IPS-18c (cell line): ENCODE measurements at regions not wholly inside any gene's neighbourhood (a gene's known extent, or its start where the extent isn't known, plus 50 kb on each side); places are given as distances from the start of the nearest gene placed in this dataset.
"Not testable (repeated sequence)": the region's sequence is repeated elsewhere in the genome, so short reads cannot be mapped to it uniquely, and the experiment has no call there.

Experiments used
- H3K4me3 ChIP-seq: 2 replicates; pipeline ENCODE4 v1.7.0; 2013; ENCODE audit warnings: low read depth, mild to moderate bottlenecking, low read length, moderate library complexity; ENCODE audit not compliant: insufficient read depth
- H3K9me3 ChIP-seq: one replicate; pipeline ENCODE4 v1.6.1; 2013; ENCODE audit warnings: mild to moderate bottlenecking, low read length, moderate library complexity; ENCODE audit not compliant: control insufficient read depth, insufficient read depth

- H3K4me3 ChIP-seq, result no peak overlapping the region
- no peaks in the 10 kb centered on the region for H3K9me3 ChIP-seq
Observed at GRCh38 chr11:36744375-36745168, 146.5 kb upstream of the RAG2 start.

DNA sequence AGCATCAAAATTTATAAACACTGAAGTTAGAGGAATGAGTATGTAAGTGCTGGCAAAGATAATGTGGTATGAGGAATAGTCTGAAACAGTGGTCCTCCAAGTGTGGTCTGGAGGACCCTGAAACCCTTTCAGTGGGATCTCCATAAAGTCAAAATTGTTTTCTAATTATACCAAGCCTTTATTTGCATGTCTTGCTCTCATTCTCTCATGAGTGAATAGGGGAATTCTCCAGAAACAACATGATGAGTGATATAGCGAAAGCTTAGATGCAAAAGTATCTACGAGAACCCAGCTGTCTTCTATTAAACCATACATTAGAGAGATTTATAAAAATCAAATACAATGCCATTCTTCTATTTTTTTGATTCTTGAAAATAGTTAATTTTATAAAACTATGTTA, 145.0 kb upstream of the RAG2 start:
- no peak overlapping the region for H3K4me3 ChIP-seq
- no peaks in the 10 kb centered on the region for H3K9me3 ChIP-seq

GRCh38 chr11:36741515-36741914, 143.5 kb upstream of the RAG2 start:
- H3K4me3 ChIP-seq, result no peak overlapping the region
- H3K9me3 ChIP-seq, result no peaks in the 10 kb centered on the region

DNA sequence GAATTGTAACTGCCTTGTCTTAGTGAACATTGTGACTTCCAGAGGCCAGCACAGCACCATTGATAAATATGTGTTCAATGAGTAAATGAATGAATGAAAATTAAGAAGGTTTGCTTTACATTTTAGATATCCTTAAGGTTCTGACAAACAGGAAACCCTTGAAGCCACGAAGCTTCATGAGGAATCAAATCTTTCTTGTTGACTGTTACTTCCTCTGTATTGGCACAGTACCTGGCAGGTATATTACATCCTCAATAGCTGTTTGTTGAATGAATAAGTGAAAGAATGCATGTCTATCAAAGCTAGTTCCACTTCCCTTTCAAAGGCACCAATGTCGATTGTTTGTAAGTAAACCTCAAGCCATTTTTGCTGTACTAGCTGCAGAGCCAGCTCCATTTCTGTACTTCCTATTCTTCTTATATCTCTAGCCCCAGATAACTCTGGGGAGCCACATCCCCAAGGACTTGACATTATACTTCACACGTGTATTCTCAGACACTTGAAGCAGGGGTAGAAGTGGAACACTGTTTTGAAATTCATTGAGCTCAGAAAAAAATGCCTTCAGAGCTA, 140.3 kb upstream of the RAG2 start:
- Histone ChIP-seq H3K4me3 (no peak overlapping the region), H3K9me3 (no peaks in the 10 kb centered on the region)

- no peaks in the 10 kb centered on the region for H3K9me3 ChIP-seq
- H3K4me3 ChIP-seq, result no peak overlapping the region
Observed at GRCh38 chr11:36736103-36736502, 138.1 kb upstream of the RAG2 start.

GRCh38 chr11:36733721-36734120, 135.7 kb upstream of the RAG2 start:
- H3K4me3 ChIP-seq, H3K9me3 ChIP-seq: not testable (repeated sequence)

DNA sequence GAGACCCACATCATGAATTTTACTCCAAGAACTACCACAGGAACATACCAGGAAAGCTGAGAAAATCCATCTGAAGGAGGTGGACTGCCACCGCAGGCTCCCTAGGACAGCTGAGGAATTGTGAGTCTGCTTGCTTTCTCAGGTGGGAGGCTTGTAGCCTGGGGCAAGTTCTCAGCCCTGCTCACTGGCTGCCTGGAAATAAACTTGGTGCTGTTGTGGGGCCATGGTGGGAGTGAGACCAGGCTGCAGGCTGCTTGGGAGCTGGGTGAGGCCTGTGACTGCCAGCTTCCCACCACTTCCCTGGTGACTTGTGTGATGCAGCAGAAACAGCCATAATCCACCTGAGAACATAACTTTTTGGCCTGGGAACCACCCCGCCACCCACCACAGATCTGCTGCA, 132.7 kb upstream of the RAG2 start:
- Histone ChIP-seq H3K9me3 (no peaks in the 10 kb centered on the region), H3K4me3 (no peak overlapping the region)

DNA sequence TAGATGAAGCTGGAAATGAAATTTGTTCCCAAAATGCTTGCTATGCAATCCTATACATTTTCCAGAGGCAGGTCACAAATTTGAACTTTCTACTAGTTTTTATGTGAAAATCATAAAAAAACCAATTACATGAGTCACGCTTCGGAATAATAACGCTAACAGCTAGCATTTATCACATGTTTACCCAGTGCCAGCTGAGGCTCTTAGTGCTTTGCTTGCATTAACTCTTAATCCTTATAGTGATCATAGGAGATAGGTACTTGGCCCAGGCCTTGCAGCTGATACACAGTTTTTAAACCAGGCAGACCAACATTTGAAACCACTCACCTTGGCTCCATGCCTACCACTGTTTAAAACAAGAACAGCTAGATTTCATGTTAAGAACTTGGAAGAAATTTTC, 131.8 kb upstream of the RAG2 start:
- no peak overlapping the region for H3K4me3 ChIP-seq

DNA sequence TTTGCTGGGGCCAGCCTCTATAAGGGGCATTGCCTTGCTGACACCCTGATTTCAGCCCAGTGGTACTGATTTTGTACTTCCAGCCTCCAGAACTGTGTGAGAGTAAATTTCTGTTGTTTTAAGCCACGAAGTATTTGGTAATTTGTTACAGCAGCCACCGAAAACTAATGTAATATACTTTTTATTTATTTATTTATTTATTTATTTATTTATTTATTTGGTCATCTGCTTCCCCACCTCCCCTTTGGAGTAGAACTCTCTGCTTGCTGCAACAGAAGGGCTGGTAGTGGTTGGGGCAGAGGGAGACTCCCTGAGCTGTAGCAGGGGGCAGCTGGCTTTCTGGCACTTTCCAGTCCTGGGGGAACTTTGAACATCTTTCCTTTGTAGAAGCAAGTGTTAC, 128.4 kb upstream of the RAG2 start:
- H3K4me3 ChIP-seq, result no peak overlapping the region
- H3K9me3 ChIP-seq, result no peaks in the 10 kb centered on the region

More for the DNA sequence above, 131.8 kb upstream of the RAG2 start:
- H3K9me3 ChIP-seq, result no peaks in the 10 kb centered on the region

GRCh38 chr11:36724742-36725385, 126.8 kb upstream of the RAG2 start:
- Histone ChIP-seq H3K9me3 (no peaks in the 10 kb centered on the region), H3K4me3 (no peak overlapping the region)

DNA sequence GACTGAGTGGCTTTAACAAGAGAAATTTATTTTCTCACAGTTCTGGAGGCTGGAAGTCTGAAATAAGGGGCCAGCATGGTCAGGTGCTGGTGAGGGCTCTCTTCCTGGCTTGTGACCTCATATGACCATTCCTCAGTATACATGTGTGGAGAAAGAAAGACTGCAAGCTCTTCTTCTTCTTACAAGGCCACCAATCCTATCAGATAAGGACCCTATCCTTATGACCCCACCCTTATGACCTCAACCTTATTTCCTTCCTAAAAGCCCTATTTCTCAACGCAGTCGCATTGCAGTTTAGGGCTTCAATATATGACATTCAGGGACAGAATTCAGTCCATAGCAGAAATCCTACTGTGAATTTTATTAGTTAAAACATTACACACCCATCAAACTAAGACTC, 124.4 kb upstream of the RAG2 start:
- Histone ChIP-seq H3K4me3 (no peak overlapping the region), H3K9me3 (no peaks in the 10 kb centered on the region)

DNA sequence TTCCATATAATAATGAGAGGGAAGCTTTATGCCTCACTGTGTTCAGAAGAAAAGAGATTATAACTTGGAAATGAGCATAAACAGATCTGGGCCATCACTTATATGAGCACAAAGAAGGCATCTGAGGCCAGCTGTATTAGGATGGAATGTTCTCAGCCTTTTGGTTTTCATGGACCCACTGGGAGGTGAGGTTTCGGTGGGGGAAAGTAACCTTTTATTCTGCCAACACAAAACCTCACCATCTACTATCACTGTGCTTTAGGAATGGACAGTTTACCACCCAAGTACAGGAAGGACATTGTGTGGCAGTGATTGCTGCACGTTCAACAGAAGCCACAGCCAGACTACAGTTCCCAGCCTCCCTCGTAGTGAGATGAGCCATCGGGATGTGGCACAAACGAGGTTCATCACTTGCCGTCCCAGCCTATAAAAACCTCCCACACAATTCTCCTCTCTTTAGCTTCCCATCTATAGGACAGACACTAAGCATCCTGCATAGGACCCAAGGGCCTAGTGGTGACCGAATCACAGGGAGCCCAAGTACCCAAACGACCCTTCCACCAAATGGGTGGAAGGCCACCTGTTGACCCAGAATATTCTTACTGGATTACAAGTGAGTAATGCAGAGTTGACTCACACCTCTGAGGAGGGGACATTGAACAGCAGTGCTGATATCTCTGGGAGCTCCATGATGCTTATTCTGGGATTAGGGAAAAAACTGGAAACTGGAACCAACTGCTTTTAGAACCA, 121.5 kb upstream of the RAG2 start:
- no peak overlapping the region for H3K4me3 ChIP-seq
- H3K9me3 ChIP-seq, result no peaks in the 10 kb centered on the region

- Histone ChIP-seq H3K4me3 (no peak overlapping the region), H3K9me3 (no peaks in the 10 kb centered on the region)
Observed at GRCh38 chr11:36718451-36718850, 120.4 kb upstream of the RAG2 start.

GRCh38 chr11:36713715-36714114, 115.7 kb upstream of the RAG2 start:
- no peak overlapping the region for H3K4me3 ChIP-seq
- H3K9me3 ChIP-seq, result no peaks in the 10 kb centered on the region

DNA sequence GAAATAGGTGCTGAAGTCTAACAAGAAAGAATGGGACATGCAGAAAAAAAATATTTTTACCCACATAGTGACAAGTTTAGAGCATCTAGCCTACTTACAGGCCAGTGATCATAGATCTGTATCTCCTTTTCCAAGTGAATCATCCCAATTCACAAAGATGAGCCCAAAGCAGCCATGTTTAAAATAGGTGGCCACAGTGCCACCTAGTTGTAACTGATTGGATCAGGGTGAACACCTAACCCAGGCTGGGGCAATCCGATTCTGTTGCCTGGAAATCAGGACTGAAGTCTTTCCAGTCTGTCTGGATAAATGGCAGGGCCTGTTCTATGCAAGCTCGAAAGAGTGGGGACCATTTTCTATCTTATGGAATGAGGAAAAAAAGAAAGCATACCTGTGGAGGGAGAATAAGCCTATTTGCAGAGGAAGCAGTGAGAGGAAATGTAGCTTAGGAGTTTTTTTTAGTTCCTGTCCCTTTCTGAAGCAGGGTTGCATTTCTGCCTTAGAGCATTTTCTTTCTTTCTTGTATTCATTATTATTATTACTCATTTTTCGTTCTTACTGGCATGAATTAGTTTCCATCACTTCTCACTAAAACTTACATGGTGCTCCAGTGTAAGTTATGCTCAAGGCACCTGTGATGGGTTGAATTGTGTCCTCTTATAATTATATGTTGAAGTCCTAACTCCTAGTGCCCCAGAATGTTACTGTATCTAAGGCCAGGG, 113.2 kb upstream of the RAG2 start:
- Histone ChIP-seq H3K9me3 (no peaks in the 10 kb centered on the region), H3K4me3 (no peak overlapping the region)
